PC-3 (cell line): ENCODE measurements at regions not wholly inside any gene's neighbourhood (a gene's known extent, or its start where the extent isn't known, plus 50 kb on each side); places are given as distances from the start of the nearest gene placed in this dataset.

Source experiments
- ATAC-seq: fragments of 200-7000 bp; cut with Tn5 transposase; 2 replicates; pipeline ENCODE4 v1.9.1; 2020; ENCODE audit warnings: mild to moderate bottlenecking, moderate library complexity
- BruUV-seq: library from RNA; stranded (reverse); fragments of 400-500 nt; replicated peaks from 2 replicates; lab custom pipeline; 2021; lab: Mats Ljungman, UMichigan
- CTCF ChIA-PET: fragments of 300-600 bp; sonication (Branson Sonifier 250); formaldehyde crosslinking; loops from one replicate; lab custom pipeline; 2022; ENCODE audit warnings: antibody characterized with exemption; lab: Charles Lee
- POLR2A ChIA-PET: fragments of 300-600 bp; sonication (Branson Sonifier 250); formaldehyde crosslinking; loops from one replicate; lab custom pipeline; 2022; ENCODE audit warnings: antibody characterized with exemption; ENCODE audit not compliant: unreplicated experiment; lab: Charles Lee
- DNase-seq: peaks from one replicate; pipeline ENCODE4 v3.0.0-alpha.2; 2015
- H2AFZ ChIP-seq: fragments of 300-600 bp; sonication (generic); 2 replicates; pipeline ENCODE4 v1.6.0; 2016; ENCODE audit warnings: antibody characterized with exemption, low read length
- H3F3A ChIP-seq: fragments of 300-600 bp; sonication (generic); one replicate; pipeline ENCODE4 v1.6.0; 2017; ENCODE audit warnings: antibody characterized with exemption, low read length, control low read depth, mild to moderate bottlenecking; ENCODE audit not compliant: unreplicated experiment
- H3K27ac ChIP-seq: fragments of 300-600 bp; sonication (generic); 2 replicates; pipeline ENCODE4 v1.5.1; 2016; ENCODE audit warnings: mild to moderate bottlenecking, low read length
- H3K27me3 ChIP-seq: fragments of 300-600 bp; sonication (generic); 2 replicates; pipeline ENCODE4 v1.6.1; 2016; ENCODE audit warnings: low read length, mixed read lengths
- H3K36me3 ChIP-seq: fragments of 300-600 bp; sonication (generic); 2 replicates; pipeline ENCODE4 v1.6.1; 2016; ENCODE audit warnings: low read depth, mixed run types, low read length, mixed read lengths
- H3K4me1 ChIP-seq: fragments of 300-600 bp; sonication (generic); 2 replicates; pipeline ENCODE4 v1.5.1; 2016; ENCODE audit warnings: low read length; ENCODE audit not compliant: insufficient read depth
- H3K4me2 ChIP-seq: fragments of 300-600 bp; sonication (generic); 2 replicates; pipeline ENCODE4 v1.6.0; 2016; ENCODE audit warnings: low read length
- H3K4me3 ChIP-seq: fragments of 300-600 bp; sonication (generic); 2 replicates; pipeline ENCODE4 v1.5.1; 2016; ENCODE audit warnings: mild to moderate bottlenecking, low read length, mixed read lengths
- H3K79me2 ChIP-seq: fragments of 300-600 bp; sonication (generic); 2 replicates; pipeline ENCODE4 v1.6.1; 2017; ENCODE audit warnings: low read length, mixed read lengths
- H3K9ac ChIP-seq: fragments of 300-600 bp; sonication (generic); 2 replicates; pipeline ENCODE4 v1.6.0; 2016; ENCODE audit warnings: mild to moderate bottlenecking, low read length
- H3K9me2 ChIP-seq: fragments of 300-600 bp; sonication (generic); replicated peaks from 2 replicates; pipeline ENCODE4 v1.6.1; 2016; ENCODE audit warnings: mixed run types, low read length, mixed read lengths
- H3K9me3 ChIP-seq: fragments of 300-600 bp; sonication (generic); 2 replicates; pipeline ENCODE4 v1.6.1; 2016; ENCODE audit warnings: low read length, mixed read lengths
- H4K20me1 ChIP-seq: fragments of 300-600 bp; sonication (generic); 2 replicates; pipeline ENCODE4 v1.6.1; 2016; ENCODE audit warnings: low read length, mixed read lengths
- EZH2 ChIP-seq: fragments of 300-600 bp; sonication (generic); IDR thresholded peaks from one replicate; pipeline ENCODE4 v1.6.1; 2017; ENCODE audit warnings: antibody characterized with exemption, mild to moderate bottlenecking, low read length; ENCODE audit not compliant: unreplicated experiment
- EZH2phosphoT487 ChIP-seq: fragments of 300-600 bp; sonication (generic); IDR thresholded peaks from 2 replicates; pipeline ENCODE4 v1.6.1; 2018; ENCODE audit warnings: mild to moderate bottlenecking, antibody characterized with exemption, low read length, borderline replicate concordance
- intact Hi-C: fragments of 100-400 bp; cut with micrococcal nuclease; formaldehyde crosslinking; loops from 2 replicates; pipeline ENCODE4 v1.9.0; 2023
- TF ChIP-seq, protein P1 (sequence below): fragments of 300-600 bp; sonication (generic); conservative IDR thresholded peaks from 2 replicates; pipeline ENCODE4 v1.5.1; 2017; ENCODE audit warnings: antibody characterized with exemption, low read depth, mild to moderate bottlenecking, low read length

DNA sequence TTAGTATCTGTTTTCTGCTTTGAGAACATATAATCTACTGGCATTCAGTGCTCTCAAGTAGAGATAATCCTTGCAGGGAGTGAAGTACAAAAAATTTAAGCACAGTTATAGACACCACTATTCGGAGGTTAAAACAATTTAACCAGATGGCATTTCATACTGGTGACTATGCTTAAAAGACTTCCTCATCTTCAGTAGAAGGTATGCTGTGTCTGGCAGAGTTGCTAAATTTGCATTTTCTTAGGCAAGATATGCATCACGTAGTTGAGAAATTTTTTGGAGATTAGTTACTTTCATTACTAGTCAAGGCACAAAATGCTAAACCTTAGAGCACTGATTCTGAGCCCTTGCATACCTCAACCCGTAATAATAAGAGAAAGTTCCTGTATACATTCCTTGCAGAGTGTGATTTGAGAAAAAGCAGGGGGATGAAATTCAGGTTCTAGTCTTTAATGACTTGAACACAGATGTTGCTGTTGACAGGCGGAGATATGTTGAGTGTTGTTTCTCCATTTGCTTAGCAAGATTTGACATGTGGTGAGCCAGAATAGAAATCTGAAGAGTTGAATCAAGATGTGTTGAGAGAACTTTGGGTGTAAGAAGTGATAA lies 70.8 kb upstream of the STARD4 start:
- DNase-seq (no peak), ATAC-seq (no peak)
- H3K79me2 ChIP-seq = no peaks in the 10 kb centered on the region
- no peaks in the 10 kb centered on the region for H3K9me3 ChIP-seq
- H3K9me2 ChIP-seq = no peaks in the 10 kb centered on the region
- H3K4me2 ChIP-seq = no peak overlapping the region
- no peaks in the 10 kb centered on the region for H3K36me3 ChIP-seq
- H2AFZ ChIP-seq = no peak overlapping the region
- H3F3A ChIP-seq = no peaks in the 10 kb centered on the region
- CTCF ChIA-PET = no interaction called here
- TF ChIP-seq EZH2 (no peak), EZH2phosphoT487 (no peak)
- TF ChIP-seq, protein P1, sequence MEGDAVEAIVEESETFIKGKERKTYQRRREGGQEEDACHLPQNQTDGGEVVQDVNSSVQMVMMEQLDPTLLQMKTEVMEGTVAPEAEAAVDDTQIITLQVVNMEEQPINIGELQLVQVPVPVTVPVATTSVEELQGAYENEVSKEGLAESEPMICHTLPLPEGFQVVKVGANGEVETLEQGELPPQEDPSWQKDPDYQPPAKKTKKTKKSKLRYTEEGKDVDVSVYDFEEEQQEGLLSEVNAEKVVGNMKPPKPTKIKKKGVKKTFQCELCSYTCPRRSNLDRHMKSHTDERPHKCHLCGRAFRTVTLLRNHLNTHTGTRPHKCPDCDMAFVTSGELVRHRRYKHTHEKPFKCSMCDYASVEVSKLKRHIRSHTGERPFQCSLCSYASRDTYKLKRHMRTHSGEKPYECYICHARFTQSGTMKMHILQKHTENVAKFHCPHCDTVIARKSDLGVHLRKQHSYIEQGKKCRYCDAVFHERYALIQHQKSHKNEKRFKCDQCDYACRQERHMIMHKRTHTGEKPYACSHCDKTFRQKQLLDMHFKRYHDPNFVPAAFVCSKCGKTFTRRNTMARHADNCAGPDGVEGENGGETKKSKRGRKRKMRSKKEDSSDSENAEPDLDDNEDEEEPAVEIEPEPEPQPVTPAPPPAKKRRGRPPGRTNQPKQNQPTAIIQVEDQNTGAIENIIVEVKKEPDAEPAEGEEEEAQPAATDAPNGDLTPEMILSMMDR = no peak
- no peaks in the 10 kb centered on the region for H4K20me1 ChIP-seq
- H3K4me3 ChIP-seq = no peak overlapping the region
- POLR2A ChIA-PET = no interaction called here
- BruUV-seq = no TSS peak
- intact Hi-C loops = no loop called here
- no peak overlapping the region for H3K27ac ChIP-seq
- no peaks in the 10 kb centered on the region for H3K27me3 ChIP-seq
- H3K9ac ChIP-seq = no peak overlapping the region
- no peaks in the 10 kb centered on the region for H3K4me1 ChIP-seq

DNA sequence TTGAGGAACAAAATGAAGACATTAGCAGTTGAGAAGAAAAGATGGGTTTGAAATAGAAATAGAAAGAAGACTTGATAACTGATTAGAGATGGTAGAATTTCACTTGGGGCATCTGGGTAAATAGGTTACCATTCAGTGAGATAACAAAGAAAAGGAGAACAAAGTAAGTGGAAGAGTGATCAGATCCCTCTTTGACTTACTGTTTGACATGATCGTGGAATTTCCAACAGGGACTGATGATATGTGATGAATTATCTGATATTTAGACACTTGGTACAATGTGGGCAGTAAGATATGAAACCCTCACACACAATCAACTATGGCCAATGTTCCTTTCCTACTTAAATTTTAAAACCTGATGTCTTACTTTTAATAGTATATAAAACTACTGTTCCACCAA lies 70.1 kb upstream of the STARD4 start:
- Histone ChIP-seq H3K4me3 (no peak overlapping the region), H4K20me1 (no peaks in the 10 kb centered on the region), H3K4me2 (no peak overlapping the region), H2AFZ (no peak overlapping the region), H3K9me3 (no peaks in the 10 kb centered on the region), H3K36me3 (no peaks in the 10 kb centered on the region), H3K79me2 (no peaks in the 10 kb centered on the region), H3K27me3 (no peaks in the 10 kb centered on the region), H3K4me1 (no peaks in the 10 kb centered on the region), H3K9me2 (no peaks in the 10 kb centered on the region), H3F3A (no peaks in the 10 kb centered on the region), H3K27ac (no peak overlapping the region), H3K9ac (no peak overlapping the region)
- ATAC-seq (no peak), DNase-seq (no peak)
- intact Hi-C loops = no loop called here
- CTCF ChIA-PET = no interaction called here
- POLR2A ChIA-PET = no interaction called here
- BruUV-seq = no TSS peak
- TF ChIP-seq EZH2phosphoT487 (no peak), EZH2 (no peak)
- TF ChIP-seq, protein P1 = no peak

DNA sequence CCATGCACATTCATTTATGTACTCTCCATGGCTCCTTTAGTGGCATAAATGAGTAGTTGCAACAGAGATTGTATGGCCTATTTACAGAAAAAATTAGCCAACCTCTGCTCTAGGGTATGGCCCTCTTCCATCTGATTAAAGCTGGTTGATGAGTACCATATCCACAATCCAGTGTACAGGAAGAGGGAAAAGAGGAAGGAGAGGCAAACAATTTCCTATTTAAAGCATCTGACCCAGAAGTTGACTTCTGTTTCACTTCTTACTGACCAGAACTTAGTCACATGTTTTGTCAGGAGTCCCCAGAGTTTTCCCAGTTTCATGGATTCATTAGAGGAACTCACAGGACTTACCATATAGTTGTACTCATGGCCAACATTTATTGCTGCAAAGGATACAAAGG lies 68.6 kb upstream of the STARD4 start:
- DNase-seq (no peak), ATAC-seq (no peak)
- H3K36me3 ChIP-seq = no peaks in the 10 kb centered on the region
- no TSS peak for BruUV-seq
- no peaks in the 10 kb centered on the region for H3K4me1 ChIP-seq
- H3K79me2 ChIP-seq = no peaks in the 10 kb centered on the region
- no peaks in the 10 kb centered on the region for H3K9me3 ChIP-seq
- no peak overlapping the region for H3K4me2 ChIP-seq
- no peaks in the 10 kb centered on the region for H3F3A ChIP-seq
- intact Hi-C loops = no loop called here
- H3K9ac ChIP-seq = no peak overlapping the region
- H3K27me3 ChIP-seq = no peaks in the 10 kb centered on the region
- CTCF ChIA-PET = no interaction called here
- no peaks in the 10 kb centered on the region for H4K20me1 ChIP-seq
- no peak overlapping the region for H3K4me3 ChIP-seq
- H3K9me2 ChIP-seq = no peaks in the 10 kb centered on the region
- no peak overlapping the region for H3K27ac ChIP-seq
- no peak overlapping the region for H2AFZ ChIP-seq
- POLR2A ChIA-PET = no interaction called here
- TF ChIP-seq EZH2phosphoT487 (no peak), EZH2 (no peak)
- TF ChIP-seq, protein P1 = no peak
